Spleen (tissue), 7 donors: ENCODE measurements at regions not wholly inside any gene's neighbourhood (a gene's known extent, or its start where the extent isn't known, plus 50 kb on each side); places are given as distances from the start of the nearest gene placed in this dataset.

Experiments
- POLR2A ChIP-seq, 3 donors: fragments of 450-650 bp; IDR thresholded peaks; one replicate each; pipeline ENCODE4 v1.5.1; 2017; ENCODE audit warnings: antibody characterized with exemption in 3 of 3, mild to moderate bottlenecking in 1 of 3
- POLR2AphosphoS5 ChIP-seq, 3 donors: sonication (generic); formaldehyde crosslinking; IDR thresholded peaks; one replicate each; pipeline ENCODE4 v1.5.1; 2017; ENCODE audit warnings: antibody characterized with exemption in 3 of 3
- TF ChIP-seq, protein P1 (sequence below), 11 experiments: fragments of 200-600 bp in 7 of 11; fragments of 450-650 bp in 4 of 11; sonication (generic) in 4 of 11; IDR thresholded peaks in 8 of 11; conservative IDR thresholded peaks in 3 of 11; 1 replicate in 7 of 11; 2 replicates in 4 of 11; pipeline versions ENCODE4 v1.4.0 to v1.8.0; 2016 to 2021; ENCODE audit warnings: antibody characterized with exemption in 11 of 11, inconsistent platforms in 4 of 11, mild to moderate bottlenecking in 1 of 11
- donor health status: DM: no; HTN: no; CAD: no; lungs with moderate emphysema.
- donor health status: DM: no; HTN: no; CAD: no.
- donor health status: DM: no; HTN: no; CAD: no.

DNA sequence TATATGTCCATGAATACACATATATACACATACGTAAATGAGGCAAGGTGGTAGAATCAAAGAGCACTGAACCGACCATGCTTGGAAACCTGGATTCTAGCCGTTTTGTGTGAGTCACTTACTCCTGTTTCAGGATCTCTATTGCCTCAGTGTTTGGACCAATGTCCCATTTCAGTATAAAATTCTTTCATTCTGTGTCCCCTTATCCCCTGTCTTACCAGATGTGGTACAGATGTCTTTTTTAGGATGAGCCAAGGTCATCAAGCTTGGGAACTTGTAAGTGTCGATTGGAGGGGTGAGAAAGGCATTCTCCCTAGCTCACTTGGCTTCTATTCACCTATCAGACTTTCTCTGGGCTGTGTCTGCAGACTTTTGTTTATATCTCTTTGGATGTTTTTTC is 139.9 kb upstream of the CHL1 start:
- no peak for TF ChIP-seq POLR2A (IDR thresholded peaks at IDR 0.05)
- TF ChIP-seq, protein P1, sequence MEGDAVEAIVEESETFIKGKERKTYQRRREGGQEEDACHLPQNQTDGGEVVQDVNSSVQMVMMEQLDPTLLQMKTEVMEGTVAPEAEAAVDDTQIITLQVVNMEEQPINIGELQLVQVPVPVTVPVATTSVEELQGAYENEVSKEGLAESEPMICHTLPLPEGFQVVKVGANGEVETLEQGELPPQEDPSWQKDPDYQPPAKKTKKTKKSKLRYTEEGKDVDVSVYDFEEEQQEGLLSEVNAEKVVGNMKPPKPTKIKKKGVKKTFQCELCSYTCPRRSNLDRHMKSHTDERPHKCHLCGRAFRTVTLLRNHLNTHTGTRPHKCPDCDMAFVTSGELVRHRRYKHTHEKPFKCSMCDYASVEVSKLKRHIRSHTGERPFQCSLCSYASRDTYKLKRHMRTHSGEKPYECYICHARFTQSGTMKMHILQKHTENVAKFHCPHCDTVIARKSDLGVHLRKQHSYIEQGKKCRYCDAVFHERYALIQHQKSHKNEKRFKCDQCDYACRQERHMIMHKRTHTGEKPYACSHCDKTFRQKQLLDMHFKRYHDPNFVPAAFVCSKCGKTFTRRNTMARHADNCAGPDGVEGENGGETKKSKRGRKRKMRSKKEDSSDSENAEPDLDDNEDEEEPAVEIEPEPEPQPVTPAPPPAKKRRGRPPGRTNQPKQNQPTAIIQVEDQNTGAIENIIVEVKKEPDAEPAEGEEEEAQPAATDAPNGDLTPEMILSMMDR (IDR thresholded peaks at IDR 0.05 in 8 of 11, conservative IDR thresholded peaks at IDR 0.05 in 3 of 11), result no peak
- TF ChIP-seq POLR2AphosphoS5 (IDR thresholded peaks at IDR 0.05), result no peak
